GM19324 (cell line): ENCODE measurements at regions not wholly inside any gene's neighbourhood (a gene's known extent, or its start where the extent isn't known, plus 50 kb on each side); places are given as distances from the start of the nearest gene placed in this dataset.
"Not testable (repeated sequence)": the region's sequence is repeated elsewhere in the genome, so short reads cannot be mapped to it uniquely, and the experiment has no call there.

ENCODE experiments used
- ATAC-seq: cut with Tn5 transposase; IDR thresholded peaks from one replicate; pipeline ENCODE4 v1.9.1; 2021; ENCODE audit warnings: mild to moderate bottlenecking, moderate library complexity; ENCODE audit not compliant: unreplicated experiment, low FRiP score

DNA sequence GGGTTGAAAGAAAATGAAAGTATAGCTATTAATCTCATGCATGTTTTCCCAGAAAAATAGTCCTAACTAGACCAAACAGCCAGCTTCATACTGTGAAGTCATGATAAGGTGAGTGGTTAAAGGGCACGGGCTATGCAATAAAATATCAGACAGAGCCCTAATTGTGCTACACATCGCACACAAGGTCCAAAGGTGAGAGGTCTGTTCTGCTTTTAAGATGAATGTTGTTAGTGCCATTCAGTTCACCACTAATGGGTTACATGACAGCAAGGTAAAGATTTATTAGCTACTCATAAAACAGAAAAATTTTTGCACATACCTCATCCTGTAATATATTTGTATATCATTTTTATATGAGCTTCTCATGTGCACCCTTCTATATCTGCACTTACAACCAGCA, 105.0 kb upstream of the STK17B start:
- ATAC-seq: no peak

DNA sequence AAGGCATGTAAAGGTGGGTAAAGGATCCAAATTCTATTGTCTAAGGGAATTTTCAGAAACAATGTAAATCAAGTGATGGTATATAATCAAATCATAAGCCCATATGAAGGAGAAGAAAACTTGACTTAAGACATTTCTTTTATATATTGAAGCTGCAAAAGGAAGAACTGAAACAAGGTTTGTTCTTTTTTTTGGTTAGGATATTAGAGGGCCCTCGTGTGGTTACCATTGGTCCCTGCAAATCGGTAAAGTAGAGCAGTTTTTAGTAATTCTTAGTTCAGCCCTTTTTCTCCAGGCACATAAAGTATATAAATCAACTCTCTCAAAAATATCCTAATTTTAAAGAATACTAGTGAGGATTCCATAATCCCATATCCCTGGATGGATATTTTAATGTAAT, 105.6 kb upstream of the STK17B start:
- ATAC-seq: no peak

DNA sequence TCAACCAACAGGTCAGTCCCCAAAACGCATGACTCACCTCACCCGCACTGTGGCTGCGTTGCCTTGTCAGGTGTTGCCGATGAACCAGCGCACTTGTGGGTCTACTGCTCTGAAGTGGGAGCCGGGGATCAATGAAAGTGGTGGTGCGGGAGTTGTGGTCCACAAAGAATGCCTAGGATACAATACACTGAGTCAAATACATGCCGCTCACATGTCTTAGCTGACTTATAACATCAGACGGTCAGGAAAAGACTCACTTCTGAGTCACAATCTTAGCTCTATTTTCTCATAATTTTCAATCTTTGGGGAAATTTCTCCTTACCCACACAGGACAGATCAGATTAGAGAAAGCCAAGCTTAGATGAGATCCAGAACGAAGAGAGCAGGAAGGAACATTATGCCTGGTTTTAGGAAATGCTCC, 107.1 kb upstream of the STK17B start:
- ATAC-seq: no peak

DNA sequence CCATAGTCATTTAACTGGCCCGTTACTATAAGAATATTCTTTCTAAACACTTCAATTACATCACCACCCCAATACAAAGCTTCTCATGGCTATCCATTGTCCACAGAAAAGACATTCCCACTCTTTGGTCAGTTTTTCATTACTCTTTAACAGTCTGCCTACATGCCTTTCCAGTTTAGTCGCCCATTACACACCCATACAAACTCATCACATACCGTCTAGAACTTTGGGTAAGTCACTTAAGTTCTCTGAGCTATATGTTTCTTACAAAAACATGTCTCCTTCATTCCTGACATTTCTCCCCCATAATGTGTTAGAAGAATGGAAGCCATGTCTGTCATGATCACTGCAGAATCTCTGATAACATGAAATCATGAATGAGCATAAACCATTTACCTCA, 108.2 kb upstream of the STK17B start:
- ATAC-seq: no peak

DNA sequence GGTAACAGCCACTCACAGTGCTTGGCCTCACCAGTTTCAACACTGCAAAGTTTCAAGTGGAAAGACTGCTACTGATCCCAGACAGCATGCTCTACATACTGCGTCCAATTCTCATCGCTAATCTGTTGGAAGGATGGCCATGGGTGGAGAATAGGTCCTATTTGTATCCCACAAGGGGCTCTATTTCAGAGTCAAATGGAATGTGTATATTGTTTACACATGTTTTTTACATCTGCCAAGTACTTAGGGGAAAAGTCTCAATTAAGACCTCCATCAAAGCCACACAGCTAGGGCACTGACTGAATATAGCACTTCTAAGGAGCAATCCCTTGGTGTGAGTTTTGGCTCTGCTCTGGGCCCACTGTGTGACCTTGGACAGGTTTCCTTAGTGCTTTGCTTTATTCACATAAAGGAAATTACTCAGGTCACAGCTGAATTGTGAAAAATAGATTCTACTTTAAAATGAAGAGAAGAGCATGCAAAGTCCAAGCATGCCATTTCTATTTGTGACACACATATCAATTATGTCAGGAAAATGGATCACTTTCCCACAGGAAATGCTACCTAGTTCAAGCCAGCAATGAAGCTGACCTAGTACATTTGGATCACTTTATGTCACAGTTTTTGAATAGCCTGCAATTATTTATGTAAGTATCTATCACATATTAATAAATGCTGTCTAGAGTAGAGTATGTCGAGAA, 112.9 kb upstream of the STK17B start:
- no peak for ATAC-seq

DNA sequence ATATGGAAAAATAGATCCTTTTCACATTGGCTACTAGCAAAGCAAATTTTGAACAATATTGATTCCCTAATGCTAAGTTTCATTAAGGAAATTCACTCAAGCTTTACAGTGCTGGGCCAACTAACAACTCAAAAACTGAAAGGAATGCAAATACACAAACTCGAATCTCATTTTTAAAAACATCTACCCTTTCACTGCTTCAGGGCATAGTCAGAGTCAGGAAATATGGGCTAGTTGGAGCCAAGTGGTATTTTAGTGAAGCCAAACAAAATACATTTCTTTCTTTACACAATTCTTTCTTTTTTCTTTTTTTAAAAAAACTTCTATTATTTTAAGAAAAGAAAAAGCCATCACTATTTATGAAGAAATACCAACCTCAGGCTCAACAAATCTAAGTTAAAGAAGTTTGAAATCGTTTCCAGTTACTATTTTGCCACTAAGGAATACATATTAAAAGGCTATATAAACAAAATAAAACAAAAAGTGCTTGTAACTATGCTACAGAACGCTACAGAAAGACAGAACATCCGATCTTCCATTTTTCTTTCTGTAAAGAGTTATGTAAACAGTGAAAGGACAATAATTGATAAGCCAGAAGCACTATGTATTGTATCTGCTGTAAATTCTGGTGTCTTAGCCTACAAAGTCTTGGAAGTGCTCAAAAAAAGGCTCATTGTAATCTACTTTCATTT, 113.6 kb upstream of the STK17B start:
- ATAC-seq: no peak

DNA sequence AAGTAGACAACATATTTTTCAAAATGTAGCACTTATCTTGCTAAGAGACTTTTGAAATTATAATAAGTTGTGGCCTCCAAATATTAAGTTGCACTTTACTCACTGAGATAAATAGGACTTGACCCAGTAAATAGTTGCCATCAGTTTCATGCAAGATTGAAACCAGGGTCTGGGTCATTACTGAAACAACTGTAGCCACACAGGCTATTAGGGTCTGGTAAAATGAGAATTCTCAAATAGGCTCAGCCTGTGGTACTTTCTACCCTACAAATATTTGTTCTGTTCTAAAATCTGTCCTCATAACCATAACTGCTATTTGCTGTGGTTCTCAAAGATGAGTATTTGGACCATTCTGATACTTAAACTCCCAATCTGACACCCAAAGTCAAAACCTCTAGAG, 115.4 kb upstream of the STK17B start:
- ATAC-seq: peak; percentile 35

DNA sequence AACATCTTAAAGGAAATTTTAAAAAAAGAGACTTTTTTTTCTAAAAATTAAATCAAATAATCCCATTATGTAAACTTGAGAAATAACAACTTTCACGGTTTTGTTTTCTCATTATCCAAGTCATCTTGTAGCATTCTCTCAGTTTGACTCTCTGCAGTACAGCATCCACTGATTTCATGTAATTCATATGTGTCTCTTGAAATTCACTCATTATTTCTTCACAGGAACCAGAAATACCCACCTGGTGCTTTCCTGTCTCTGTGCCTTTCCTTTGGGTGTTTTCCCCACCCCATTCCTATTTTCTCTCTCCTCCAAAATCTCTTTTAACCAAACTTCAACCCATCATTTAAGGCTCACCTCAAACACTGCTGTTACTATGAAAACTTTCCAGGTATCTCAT, 116.1 kb upstream of the STK17B start:
- ATAC-seq: no peak

DNA sequence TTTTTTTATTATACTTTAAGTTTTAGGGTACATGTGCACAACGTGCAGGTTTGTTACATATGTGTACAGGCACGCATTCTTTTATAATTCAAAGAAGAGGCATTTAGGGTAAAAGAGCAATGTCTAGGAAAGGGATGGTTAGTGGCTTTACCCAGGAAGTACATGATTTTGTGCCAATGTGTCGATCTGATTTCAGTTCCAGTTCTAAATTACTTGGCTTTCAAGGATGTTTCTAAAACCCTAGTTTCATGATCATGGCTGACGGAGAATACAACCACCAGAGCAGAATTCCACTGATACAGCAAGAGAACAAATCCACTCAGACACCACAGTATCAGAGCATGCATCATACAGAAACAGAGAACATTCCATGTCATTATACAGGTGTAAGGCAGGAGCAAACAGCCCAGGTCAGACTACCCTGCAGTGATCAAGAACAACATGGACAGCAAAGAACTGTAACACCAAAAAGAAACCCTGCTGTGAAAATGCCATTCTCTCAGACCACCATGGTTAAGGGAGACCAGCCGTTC, 116.7 kb upstream of the STK17B start:
- no peak for ATAC-seq

DNA sequence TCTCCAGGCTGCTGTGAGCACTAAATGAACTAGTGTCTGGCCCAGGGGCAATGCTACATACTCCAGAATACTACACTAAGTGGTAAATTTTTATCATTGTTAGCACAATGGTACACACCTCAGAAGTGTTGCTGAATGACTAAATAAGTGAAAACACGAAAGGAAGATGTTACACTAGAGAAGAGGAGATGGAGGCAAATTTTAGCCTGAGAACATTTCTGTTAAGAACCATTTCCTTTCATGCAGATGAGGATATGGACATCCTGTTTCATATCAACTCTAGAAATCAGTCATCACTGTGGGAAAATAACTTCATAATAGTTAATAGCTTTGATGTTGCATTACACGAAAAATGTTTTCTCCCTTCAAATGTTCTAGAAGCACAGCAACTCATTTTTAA, 117.6 kb upstream of the STK17B start:
- ATAC-seq: no peak

DNA sequence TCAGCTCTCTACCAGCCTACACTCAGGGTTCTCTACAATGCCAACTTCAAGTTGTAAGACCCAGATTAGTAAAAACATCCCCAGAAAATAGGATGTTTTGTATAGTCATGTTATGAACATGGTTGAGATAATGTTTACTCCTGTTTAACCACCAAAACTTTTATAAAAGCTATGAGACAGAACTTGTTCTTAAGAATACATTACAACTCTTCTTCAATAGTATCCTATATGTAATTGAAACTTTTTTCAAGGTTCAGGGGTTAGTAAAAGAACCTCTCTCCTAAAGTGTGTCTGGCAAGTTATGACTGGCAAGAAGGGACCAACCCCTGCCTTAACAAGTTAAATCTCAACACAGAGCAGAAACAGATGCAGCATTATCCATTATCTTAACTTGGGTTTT, 118.8 kb upstream of the STK17B start:
- no peak for ATAC-seq

DNA sequence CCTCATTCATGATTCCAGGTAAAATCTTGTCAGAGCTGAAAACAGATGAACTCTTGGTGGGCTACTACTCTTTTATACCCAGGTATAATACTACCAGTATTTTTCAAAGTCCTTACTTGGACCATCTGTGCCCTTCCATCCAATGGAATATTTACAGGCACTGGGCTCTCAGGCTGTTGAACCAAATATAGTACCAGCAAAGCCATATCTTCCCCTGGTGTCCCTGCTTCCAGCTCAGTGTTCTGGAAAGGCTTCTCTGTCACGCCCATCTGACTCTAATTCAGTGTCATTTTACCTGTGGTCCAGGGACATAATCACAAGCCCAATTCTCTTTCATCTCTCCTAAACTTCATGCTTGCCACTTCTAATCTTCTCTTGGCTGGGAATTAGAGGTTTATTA, 119.2 kb upstream of the STK17B start:
- ATAC-seq: no peak

DNA sequence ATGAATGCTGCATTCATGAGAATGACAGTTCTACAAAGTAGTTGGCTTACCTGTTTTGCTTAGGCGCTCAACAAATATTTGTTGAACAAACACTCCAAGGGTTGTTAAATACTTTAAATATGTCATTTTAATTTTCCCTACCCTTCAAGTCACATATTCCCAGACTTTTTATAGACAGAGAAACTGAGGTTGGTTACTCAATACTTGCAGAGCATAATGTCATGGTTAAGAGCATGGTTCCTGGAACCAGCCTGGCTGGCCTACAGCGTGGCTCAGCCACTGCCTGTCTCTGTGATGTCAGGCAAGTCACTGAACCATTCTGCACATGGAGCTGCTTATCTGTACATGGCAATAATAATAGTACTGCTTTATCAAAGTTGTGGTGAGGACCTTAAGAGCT, 120.0 kb upstream of the STK17B start:
- ATAC-seq: no peak

DNA sequence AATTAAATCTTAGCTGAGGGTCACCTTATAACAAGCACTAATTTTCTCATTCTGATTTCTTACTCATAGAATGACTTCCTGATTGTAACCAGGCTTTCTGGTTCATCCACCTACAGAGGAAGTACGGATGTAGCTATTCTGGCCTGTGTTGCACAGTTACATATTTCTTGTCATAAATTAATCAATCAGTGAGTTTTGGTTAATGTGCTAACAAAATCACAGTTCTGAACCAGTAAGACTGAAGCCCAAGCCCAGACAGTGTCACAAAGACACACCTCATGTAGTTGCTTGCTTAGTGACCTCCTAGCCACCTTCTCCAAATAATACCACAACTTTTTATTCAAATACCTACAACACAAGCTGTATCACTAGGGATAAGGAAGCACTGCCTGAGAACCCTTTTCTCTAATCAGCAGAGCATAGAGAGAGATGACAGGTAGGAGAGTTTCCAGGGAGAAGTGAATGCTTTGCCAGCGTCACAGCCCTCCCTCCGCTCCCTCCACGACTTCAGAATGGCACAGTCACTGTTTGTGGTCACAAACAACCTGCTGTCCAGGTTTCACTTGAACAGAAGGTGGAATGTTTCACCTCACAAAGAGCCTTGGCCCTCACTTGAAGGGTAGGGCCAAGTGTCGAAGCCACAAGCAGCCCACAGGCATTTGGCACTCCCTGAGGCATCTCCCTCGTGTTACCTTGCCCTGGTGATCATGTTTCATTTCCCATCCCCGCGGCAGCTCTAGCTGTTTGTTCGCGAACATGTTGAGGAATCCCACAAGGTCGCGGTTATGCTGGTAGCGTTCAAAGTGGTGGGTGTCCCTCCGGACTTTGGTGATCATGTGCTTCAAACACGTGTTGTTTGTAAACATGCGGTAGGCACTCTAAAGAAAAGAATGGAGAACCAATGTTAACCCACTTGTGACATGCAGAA, 120.8 kb upstream of the STK17B start:
- no peak for ATAC-seq

DNA sequence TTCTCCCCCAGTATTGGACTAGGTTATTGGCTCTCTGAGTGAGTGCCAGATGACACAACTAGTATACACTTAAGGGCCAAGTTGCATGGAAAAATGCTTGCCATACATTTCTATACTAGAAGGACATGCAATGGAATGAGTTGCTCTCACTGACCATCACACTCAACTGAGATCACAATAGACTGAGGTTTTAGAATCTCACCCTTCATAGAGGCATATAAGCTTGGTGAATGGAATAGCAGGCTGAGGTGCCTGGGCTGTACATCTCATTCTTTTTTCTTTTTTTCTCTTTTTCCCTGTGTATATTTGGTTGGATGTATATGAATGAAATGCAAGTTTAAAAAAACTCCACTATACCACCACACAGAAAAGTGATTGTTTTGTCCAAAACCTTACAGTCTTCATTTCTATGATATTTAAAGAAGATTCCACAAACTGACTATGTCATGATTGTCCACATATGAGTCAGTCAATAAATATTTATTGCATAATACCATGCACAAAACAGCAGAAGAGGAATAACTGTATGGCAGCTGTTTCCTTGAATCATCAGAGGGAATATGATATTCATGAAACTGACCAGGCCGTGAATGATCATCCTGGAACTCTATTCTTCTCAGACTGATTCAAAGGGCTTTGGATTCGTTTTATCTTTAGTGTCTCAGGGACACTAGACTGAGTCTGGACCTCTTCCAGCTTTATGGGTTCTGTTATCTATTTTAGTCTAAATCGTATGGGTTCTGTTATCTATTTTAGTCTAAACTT, 122.6 kb upstream of the STK17B start:
- ATAC-seq: no peak

DNA sequence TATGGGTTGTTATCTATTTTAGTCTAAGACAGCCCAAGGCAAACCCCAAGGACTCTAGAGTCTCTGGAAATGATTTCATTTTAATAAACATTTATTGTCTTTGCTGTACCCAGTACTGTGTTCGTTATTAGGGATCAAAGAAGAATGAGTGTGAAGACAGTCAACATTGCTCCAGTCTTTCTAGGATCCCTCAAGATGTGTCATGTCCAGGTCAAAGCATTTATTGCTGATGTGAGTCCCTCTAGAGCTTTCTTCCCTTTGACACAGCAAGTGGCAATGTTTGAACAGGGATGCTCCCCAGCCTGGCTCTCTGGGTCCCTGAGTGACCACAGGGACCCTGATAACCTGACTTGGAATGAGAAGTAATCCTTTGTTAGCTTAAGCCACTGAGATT, 123.1 kb upstream of the STK17B start:
- no peak for ATAC-seq

DNA sequence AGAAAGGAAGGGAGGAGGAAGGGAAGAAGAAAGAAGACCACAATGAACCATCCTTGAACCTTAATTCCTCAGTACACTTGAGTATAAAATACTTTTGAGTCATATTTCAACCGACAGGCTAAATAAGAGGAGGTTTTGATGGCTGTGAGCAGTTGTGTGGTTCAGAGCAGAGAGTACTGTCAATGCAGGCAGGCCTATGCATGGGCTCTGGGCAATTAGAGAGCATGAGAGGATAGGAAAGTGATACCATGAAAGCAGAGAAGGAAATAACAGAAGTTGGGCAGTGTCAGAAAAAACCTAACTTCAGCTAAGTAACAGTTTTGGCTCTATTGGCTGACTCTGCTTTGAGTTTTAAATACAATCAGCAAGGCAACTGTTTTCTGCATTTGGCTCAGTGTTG, 123.6 kb upstream of the STK17B start:
- ATAC-seq: no peak

DNA sequence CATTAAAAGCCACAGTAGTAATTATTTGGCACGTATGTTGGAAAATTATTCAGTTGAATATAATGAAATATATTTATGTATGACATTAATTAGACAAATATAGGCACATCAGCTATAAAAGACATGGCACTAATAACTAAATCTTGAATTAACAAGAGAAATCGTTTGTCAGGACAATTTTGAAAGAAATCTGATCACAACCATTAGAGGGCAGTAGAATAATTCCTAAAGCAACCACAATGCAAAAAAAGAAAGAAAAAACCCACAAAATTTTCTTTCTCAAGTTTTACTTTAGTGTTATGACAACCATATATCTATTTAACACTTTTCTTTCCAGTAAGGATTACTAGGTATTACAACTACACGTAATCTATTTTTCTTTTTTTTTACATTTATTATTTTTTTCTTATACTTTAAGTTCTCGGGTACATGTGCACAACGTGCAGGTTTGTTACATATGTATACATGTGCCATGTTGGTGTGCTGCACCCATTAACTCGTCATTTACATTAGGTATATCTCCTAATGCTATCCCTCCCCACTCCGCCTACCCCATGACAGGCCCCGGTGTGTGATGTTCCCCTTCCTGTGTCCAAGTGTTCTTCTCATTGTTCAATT, 126.8 kb upstream of the STK17B start:
- not testable (repeated sequence) for ATAC-seq

DNA sequence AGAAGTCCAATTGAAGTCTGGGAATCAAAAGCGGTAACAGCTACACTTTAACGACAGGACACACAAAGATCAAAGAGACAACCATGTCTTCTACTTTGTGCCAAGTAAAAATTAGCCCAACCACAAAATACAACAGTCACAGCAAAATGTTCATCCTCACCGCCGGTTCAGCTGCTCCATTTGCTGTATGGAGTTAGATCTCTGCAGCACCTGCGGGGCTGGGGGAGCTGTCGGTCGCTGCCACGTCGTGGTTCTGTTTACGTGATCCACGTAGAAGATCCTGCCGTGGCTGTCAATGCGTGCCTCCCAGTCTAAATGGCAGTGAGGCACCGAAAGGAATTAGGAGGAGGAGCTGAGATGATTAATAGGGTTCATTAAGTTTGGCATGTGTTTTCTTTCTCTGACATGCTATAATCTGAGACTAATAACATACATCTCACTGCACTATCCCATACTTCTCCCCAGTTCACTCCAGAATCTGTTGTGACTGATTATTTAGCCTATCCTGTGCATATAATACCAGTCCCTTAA, 136.5 kb upstream of the STK17B start:
- ATAC-seq: no peak

DNA sequence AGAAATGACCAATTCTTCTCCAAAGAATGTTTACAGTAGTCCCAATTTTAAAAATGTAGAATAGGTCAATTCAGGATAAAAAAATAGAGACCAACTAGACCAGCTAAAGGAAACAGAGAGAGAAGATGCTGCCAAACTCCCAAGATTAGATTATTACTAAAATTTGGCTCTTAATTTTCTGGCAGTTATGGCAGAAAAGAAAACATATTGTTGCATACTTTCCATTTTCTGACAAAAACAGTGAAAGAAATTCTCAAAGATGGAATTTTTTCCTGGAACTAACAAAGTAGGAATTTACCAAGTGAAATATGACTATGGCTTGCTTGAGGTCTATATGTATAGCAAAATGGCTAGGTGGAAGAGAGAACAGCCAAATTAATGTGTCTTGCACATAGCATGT, 138.3 kb upstream of the STK17B start:
- ATAC-seq: no peak
